A673 (cell line): ENCODE measurements at regions not wholly inside any gene's neighbourhood (a gene's known extent, or its start where the extent isn't known, plus 50 kb on each side); places are given as distances from the start of the nearest gene placed in this dataset.

Experiments
- EZH2 ChIP-seq: fragments of 200-600 bp; sonication (generic); IDR thresholded peaks from 2 replicates; pipeline ENCODE4 v1.6.1; 2017; ENCODE audit warnings: borderline replicate concordance, low read depth, mild to moderate bottlenecking, mixed read lengths, antibody characterized with exemption, low read length; ENCODE audit not compliant: poor library complexity, severe bottlenecking
- TF ChIP-seq, protein P1 (sequence below): fragments of 300-800, 200-600 bp; sonication (generic); conservative IDR thresholded peaks from 2 replicates; pipeline ENCODE4 v1.5.1; 2017; ENCODE audit warnings: low read depth, mild to moderate bottlenecking, antibody characterized with exemption, low read length, moderate library complexity, mixed read lengths

GRCh38 chr5:125717209-125717608 is 706.0 kb upstream of the GRAMD2B start:
- TF ChIP-seq, protein P1, sequence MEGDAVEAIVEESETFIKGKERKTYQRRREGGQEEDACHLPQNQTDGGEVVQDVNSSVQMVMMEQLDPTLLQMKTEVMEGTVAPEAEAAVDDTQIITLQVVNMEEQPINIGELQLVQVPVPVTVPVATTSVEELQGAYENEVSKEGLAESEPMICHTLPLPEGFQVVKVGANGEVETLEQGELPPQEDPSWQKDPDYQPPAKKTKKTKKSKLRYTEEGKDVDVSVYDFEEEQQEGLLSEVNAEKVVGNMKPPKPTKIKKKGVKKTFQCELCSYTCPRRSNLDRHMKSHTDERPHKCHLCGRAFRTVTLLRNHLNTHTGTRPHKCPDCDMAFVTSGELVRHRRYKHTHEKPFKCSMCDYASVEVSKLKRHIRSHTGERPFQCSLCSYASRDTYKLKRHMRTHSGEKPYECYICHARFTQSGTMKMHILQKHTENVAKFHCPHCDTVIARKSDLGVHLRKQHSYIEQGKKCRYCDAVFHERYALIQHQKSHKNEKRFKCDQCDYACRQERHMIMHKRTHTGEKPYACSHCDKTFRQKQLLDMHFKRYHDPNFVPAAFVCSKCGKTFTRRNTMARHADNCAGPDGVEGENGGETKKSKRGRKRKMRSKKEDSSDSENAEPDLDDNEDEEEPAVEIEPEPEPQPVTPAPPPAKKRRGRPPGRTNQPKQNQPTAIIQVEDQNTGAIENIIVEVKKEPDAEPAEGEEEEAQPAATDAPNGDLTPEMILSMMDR, result no peak
- TF ChIP-seq EZH2, result no peak
